ENCODE measurements at regions not wholly inside any gene's neighbourhood (a gene's known extent, or its start where the extent isn't known, plus 50 kb on each side); places are given as distances from the start of the nearest gene placed in this dataset.

DNA sequence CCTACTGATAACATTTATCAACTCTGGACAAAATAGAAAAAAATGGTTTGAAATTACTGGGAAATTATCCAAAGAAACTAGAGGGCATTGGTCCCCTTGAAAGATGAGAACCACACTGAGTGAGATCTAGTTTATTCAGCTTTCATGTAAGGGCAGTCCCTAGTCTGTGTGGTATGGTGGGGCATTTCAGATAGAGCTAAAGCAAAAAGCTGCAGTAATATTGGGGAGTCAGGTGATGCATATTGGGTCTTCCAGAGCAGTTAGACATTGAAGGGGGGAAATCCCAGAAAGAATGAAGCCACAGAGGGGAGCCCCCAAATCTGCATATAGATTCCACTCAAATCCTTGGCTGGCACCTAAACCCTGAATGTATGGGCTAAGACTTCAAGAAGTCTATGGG is 347.7 kb upstream of the POU3F1 start:
- TF ChIP-seq, protein P1, sequence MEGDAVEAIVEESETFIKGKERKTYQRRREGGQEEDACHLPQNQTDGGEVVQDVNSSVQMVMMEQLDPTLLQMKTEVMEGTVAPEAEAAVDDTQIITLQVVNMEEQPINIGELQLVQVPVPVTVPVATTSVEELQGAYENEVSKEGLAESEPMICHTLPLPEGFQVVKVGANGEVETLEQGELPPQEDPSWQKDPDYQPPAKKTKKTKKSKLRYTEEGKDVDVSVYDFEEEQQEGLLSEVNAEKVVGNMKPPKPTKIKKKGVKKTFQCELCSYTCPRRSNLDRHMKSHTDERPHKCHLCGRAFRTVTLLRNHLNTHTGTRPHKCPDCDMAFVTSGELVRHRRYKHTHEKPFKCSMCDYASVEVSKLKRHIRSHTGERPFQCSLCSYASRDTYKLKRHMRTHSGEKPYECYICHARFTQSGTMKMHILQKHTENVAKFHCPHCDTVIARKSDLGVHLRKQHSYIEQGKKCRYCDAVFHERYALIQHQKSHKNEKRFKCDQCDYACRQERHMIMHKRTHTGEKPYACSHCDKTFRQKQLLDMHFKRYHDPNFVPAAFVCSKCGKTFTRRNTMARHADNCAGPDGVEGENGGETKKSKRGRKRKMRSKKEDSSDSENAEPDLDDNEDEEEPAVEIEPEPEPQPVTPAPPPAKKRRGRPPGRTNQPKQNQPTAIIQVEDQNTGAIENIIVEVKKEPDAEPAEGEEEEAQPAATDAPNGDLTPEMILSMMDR (conservative IDR thresholded peaks at IDR 0.05; ENCODE audit: low read depth, low read length), result no peak
- DNase-seq (ENCODE audit: low read depth), result no peak
- no peak overlapping the region for H3K4me3 ChIP-seq (ENCODE audit: low read depth, low read length)

DNA sequence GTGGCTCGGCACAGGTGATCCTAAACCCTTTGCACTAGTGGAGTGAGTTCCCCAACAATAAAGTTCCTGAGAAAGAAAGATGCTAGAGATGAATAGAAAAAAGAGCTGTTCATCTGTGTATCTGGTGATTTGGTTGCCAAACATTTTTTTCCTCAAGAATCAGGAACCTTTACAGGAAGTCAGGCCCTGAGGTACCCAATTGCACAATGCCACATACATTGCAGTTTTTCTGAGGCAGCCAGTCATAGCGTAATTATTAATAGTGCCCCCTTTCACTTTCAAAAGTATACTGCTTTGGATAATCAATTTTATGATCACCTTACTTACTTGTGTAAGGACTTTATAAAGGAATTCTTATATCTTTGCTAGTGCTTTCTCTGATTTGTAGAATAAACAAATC is 346.3 kb upstream of the POU3F1 start:
- H3K4me3 ChIP-seq (ENCODE audit: low read depth, low read length), result no peak overlapping the region
- TF ChIP-seq, protein P1 (conservative IDR thresholded peaks at IDR 0.05; ENCODE audit: low read depth, low read length), result no peak
- no peak for DNase-seq (ENCODE audit: low read depth)

DNA sequence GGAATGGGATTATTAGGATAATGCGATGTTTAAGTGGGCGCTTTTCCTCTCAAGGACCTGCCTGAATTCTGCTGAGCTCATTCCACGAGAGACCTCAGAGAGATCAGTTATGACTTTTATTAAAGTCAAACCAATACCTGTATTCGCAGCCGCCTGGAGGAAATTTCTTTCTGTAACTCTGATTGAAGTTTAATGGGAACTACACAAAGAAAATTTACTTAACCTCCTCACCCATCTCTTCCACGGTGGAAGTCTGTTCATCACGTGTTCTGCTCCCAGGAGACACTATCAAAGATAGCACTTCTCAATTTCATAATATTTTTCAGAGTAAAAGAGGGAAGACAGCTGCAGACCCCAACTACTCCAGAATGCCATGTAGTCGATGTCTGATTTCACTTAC is 334.7 kb upstream of the POU3F1 start:
- DNase-seq (ENCODE audit: low read depth), result no peak
- TF ChIP-seq, protein P1 (conservative IDR thresholded peaks at IDR 0.05; ENCODE audit: low read depth, low read length), result no peak
- H3K4me3 ChIP-seq (ENCODE audit: low read depth, low read length), result no peak overlapping the region

DNA sequence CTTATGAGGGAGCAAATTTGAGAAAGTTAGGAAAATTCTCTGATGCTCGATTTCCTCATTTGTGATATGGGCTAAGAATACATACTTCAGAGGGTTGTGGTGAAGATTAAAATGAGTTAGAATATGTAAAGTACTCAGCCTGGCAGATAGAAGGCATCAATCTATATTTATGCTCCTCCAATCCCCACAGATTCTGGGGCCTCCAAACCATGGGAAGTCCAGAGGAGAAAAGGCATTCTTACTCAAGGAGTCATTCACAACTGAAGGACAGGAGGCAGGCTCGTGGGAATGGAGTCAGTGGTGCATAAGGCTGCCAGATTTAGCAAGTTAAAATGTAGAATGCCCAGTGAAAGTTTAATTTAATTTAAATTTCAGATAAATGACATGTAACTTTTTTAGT is 330.0 kb upstream of the POU3F1 start:
- no peak overlapping the region for H3K4me3 ChIP-seq (ENCODE audit: low read depth, low read length)
- TF ChIP-seq, protein P1 (conservative IDR thresholded peaks at IDR 0.05; ENCODE audit: low read depth, low read length), result no peak
- no peak for DNase-seq (ENCODE audit: low read depth)

DNA sequence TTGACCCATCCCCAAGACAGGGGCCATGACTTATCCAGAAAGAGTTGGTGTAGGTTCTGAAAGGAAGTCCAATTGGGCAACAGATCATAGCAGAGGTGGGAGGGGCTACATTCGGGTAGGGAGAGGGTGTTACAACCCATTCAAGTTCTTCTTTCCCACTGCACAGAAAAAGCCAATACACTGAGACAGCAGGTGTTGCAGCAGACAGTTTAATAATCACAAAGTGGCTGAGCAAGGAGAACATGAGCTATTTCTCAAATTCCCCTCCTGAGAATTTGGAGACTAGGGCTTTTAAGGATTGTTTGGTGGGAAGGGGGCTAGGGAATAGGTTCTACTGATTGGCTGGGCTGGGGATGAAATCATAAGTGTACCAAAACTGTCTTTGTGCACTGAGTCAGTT is 328.4 kb upstream of the POU3F1 start:
- no peak for DNase-seq (ENCODE audit: low read depth)
- TF ChIP-seq, protein P1 (conservative IDR thresholded peaks at IDR 0.05; ENCODE audit: low read depth, low read length), result no peak
- no peak overlapping the region for H3K4me3 ChIP-seq (ENCODE audit: low read depth, low read length)

DNA sequence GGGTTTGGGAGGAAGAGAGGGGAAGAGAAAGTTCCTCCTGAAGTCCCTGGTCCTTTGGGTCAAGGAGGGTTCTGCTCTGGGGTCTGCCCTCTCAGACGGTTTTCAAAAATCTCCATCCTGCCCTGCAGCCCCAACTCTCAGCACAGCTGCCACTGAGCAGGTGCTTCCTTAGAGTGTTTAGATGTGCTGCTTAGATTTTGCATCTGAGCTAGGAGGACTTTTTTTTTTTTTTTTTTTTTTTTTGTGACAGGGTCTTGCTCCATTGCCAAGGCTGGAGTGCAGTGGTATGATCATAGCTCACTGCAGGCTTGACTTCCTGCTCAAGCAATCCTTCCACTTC is 324.9 kb upstream of the POU3F1 start:
- TF ChIP-seq, protein P1 (conservative IDR thresholded peaks at IDR 0.05; ENCODE audit: low read depth, low read length), result no peak
- DNase-seq (ENCODE audit: low read depth), result no peak
- H3K4me3 ChIP-seq (ENCODE audit: low read depth, low read length), result no peak overlapping the region

DNA sequence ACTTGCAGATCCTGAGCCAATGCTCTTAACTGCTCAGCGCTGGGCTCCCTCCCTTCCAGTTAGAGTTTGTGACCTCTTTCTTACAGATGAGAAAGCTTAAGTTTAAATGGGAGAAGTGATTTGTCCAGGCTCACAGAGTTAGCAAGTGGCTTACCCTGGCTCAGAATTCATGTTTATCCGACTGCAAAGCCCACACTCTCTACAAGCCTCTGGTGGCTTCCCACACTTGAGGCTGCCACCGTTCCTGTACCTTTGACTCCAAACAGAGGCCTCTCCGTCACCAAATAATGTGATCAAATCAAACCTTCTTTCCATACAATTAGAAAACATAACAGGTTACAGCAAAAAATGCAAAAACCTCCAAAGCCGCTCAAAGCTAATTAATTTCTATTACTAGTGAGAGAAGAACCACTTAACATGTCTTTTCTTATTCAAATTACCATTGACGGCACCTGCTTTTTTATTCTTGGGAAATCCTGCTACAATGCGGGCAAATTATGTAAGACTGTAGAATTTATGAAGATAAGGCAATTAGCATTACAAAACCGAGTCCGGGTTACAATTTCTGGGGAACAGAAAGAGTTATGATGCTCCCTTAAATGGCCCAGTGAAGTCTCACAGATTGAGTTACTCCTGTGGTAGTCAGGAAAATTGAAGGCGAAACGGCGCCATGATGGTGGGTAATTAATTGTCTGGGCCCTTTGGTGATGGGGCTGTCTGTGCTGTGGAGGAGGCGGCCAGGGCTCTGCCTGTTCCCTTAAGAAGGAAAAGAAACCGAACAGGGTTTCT is 324.3 kb upstream of the POU3F1 start:
- no peak for DNase-seq (ENCODE audit: low read depth)
- TF ChIP-seq, protein P1 (conservative IDR thresholded peaks at IDR 0.05; ENCODE audit: low read depth, low read length), result no peak
- H3K4me3 ChIP-seq (ENCODE audit: low read depth, low read length), result no peak overlapping the region
